RWPE2 (cell line): ENCODE measurements at regions not wholly inside any gene's neighbourhood (a gene's known extent, or its start where the extent isn't known, plus 50 kb on each side); places are given as distances from the start of the nearest gene placed in this dataset.
"Not testable (repeated sequence)": the region's sequence is repeated elsewhere in the genome, so short reads cannot be mapped to it uniquely, and the experiment has no call there.

Experiments
- ATAC-seq: fragments of 200-7000 bp; cut with Tn5 transposase; 3 replicates; pipeline ENCODE4 v1.9.1; 2021; ENCODE audit warnings: low read depth
- DNase-seq: peaks from one replicate; pipeline ENCODE4 v3.0.0-alpha.2; 2020; ENCODE audit warnings: low spot score
- H3K27ac ChIP-seq: fragments of 450-650 bp; 2 replicates; pipeline ENCODE4 v1.5.1; 2017; ENCODE audit warnings: mild to moderate bottlenecking; ENCODE audit not compliant: poor library complexity, severe bottlenecking
- H3K27me3 ChIP-seq: fragments of 250-450 bp; sonication (Bioruptor Pico); 2 replicates; pipeline ENCODE4 v1.5.1; 2021; ENCODE audit warnings: mild to moderate bottlenecking, moderate library complexity; ENCODE audit not compliant: insufficient read depth, poor library complexity, severe bottlenecking
- H3K36me3 ChIP-seq: fragments of 250-450 bp; sonication (Bioruptor Pico); 2 replicates; pipeline ENCODE4 v1.5.1; 2020; ENCODE audit warnings: low read depth, mild to moderate bottlenecking, moderate library complexity
- H3K4me1 ChIP-seq: fragments of 250-450 bp; sonication (Bioruptor Pico); 2 replicates; pipeline ENCODE4 v1.5.1; 2021; ENCODE audit warnings: mild to moderate bottlenecking, moderate library complexity; ENCODE audit not compliant: insufficient read depth, poor library complexity, severe bottlenecking
- H3K4me3 ChIP-seq: fragments of 250-450 bp; sonication (Bioruptor Pico); 2 replicates; pipeline ENCODE4 v1.5.1; 2021; ENCODE audit warnings: mild to moderate bottlenecking, moderate library complexity; ENCODE audit not compliant: severe bottlenecking
- H3K9me3 ChIP-seq: fragments of 250-450 bp; sonication (Bioruptor Pico); 2 replicates; pipeline ENCODE4 v1.5.1; 2021; ENCODE audit warnings: mild to moderate bottlenecking, moderate library complexity; ENCODE audit not compliant: severe bottlenecking

- DNase-seq, H3K4me1 ChIP-seq, H3K36me3 ChIP-seq, H3K4me3 ChIP-seq, ATAC-seq, H3K27ac ChIP-seq, H3K27me3 ChIP-seq, H3K9me3 ChIP-seq: not testable (repeated sequence)
These were observed 183.3 kb upstream of the LRRC61 start for GRCh38 chr7:150139840-150140239.

- not testable (repeated sequence) for H3K4me3 ChIP-seq, H3K9me3 ChIP-seq, H3K36me3 ChIP-seq, ATAC-seq, DNase-seq, H3K4me1 ChIP-seq, H3K27ac ChIP-seq, H3K27me3 ChIP-seq
These were observed 181.4 kb upstream of the LRRC61 start for GRCh38 chr7:150141525-150142345.

- H3K27me3 ChIP-seq, ATAC-seq, DNase-seq, H3K27ac ChIP-seq, H3K4me3 ChIP-seq, H3K9me3 ChIP-seq, H3K36me3 ChIP-seq, H3K4me1 ChIP-seq: not testable (repeated sequence)
These were observed 177.0 kb upstream of the LRRC61 start for GRCh38 chr7:150146124-150146523.

DNA sequence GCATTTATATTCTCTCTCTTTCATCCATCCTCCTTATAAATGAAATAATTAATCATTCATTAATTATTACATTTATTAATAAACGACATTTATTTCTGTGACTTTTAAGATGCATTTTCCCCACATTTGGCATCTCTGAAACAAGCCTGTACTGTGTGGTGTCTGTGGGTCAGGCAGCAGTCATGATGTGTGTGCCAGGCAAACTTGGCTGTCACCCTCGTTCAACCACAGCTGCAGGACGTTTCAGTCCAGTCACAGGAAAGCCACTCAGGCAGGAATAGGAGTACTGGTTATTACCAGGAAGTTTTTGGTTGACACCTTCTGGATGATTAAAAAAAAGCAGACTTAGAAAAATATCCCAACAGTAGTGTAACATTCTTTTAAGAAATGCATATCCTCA lies 175.6 kb upstream of the LRRC61 start:
- H3K4me3 ChIP-seq, H3K9me3 ChIP-seq, H3K27ac ChIP-seq, ATAC-seq, DNase-seq, H3K4me1 ChIP-seq, H3K27me3 ChIP-seq, H3K36me3 ChIP-seq: not testable (repeated sequence)

DNA sequence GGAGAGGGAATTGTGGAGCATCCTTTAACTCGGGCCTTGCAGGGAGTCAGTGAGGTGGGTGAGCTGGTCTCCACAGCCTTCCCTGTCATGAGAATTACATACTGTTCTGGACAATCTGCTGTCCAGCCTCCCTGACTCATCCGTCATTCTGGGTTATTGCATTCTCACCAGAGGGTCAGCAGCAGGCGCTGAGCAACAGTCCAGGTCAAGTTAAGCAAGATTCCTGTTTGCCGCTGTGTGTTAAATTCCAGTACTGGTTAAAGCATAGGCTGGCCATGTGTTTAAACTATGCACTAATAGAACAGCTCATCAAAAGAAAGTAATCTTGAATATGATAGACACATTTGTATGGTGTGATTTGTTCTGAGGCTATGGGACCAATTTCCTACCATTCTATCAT lies 167.1 kb upstream of the LRRC61 start:
- H3K9me3 ChIP-seq, H3K4me3 ChIP-seq, H3K4me1 ChIP-seq, DNase-seq, H3K27ac ChIP-seq, H3K27me3 ChIP-seq, H3K36me3 ChIP-seq, ATAC-seq: not testable (repeated sequence)

DNA sequence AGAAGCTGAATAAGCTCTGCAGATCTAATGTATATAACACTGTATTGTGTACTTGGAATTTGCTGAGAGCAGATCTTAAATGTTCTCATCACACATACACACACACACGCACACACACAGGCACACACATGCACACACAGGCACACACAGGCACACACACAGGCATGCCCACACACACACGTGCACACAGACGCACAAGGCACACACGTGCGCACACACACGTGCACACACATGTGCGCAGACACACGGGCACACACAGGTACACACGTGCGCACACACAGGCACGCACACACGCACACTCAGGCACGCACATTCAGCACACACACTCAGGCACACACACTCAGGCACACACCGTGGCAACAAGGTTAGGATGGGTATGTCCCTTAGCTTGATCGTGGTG lies 164.5 kb upstream of the LRRC61 start:
- ATAC-seq, H3K4me1 ChIP-seq, H3K9me3 ChIP-seq, H3K27me3 ChIP-seq, DNase-seq, H3K4me3 ChIP-seq, H3K27ac ChIP-seq, H3K36me3 ChIP-seq: not testable (repeated sequence)

DNA sequence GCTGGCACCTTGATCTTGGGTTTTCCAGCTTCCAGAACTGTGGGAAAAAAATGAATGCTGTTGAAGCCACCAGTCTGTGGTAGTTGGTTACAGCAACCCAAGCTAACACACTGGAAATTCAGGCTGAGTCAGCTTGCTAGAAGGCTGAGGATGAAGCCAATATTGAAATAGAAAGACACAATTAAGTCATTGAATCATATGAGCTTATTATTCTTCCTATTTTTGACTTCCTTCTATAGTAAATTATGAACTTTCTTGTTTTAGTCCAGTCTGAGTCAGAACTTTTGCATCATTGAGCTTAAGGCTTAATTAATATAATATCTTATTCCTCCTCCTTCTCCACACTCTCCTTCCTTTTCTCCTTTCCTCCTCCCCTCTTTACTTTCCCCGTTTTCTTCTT lies 153.6 kb upstream of the LRRC61 start:
- DNase-seq, H3K27me3 ChIP-seq, H3K9me3 ChIP-seq, ATAC-seq, H3K4me3 ChIP-seq, H3K4me1 ChIP-seq, H3K27ac ChIP-seq, H3K36me3 ChIP-seq: not testable (repeated sequence)

GRCh38 chr7:150169943-150170490 lies 153.1 kb upstream of the LRRC61 start:
- not testable (repeated sequence) for H3K4me3 ChIP-seq, H3K4me1 ChIP-seq, H3K27me3 ChIP-seq, H3K9me3 ChIP-seq, ATAC-seq, H3K36me3 ChIP-seq, H3K27ac ChIP-seq, DNase-seq

DNA sequence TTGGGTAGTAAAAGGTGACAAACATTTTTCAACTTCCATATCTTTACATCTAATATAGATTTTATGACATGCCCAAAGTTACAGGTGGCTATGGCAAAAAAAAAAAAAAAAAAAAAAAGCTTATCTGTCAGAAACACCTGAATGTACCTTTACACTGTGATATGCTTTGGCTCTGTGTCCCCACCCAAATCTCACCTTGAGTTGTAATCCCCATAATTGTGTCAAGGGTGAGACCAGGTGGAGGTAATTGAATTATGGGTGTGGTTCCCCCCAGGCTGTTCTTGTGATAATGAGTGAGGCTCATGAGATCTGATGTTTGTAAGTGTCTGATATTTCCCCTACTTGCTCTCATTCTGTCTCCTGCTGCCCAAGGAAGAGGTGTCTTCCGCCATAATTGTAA lies 139.6 kb upstream of the LRRC61 start:
- not testable (repeated sequence) for H3K4me3 ChIP-seq, H3K36me3 ChIP-seq, DNase-seq, H3K4me1 ChIP-seq, H3K9me3 ChIP-seq, H3K27me3 ChIP-seq, ATAC-seq, H3K27ac ChIP-seq

DNA sequence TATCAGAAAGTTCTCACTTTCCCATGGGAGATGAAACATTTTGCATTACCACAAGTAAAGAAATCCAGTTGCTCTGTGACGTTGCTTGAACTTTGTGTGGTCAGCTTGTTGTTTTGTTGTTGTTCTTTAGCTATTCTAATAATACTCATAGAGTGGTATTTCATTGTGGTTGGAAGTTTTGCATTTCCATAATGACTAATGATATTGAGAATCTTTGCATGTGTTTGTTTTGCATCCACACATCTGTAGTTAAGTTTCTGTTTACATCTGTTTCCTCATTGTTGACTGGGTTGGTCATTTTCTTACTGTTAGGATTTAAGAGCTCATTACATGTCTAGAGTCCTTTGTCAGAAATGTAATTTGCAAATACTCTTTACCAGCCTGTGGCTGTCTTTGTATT lies 133.2 kb upstream of the LRRC61 start:
- H3K27ac ChIP-seq, H3K4me1 ChIP-seq, DNase-seq, ATAC-seq, H3K9me3 ChIP-seq, H3K27me3 ChIP-seq, H3K36me3 ChIP-seq, H3K4me3 ChIP-seq: not testable (repeated sequence)

DNA sequence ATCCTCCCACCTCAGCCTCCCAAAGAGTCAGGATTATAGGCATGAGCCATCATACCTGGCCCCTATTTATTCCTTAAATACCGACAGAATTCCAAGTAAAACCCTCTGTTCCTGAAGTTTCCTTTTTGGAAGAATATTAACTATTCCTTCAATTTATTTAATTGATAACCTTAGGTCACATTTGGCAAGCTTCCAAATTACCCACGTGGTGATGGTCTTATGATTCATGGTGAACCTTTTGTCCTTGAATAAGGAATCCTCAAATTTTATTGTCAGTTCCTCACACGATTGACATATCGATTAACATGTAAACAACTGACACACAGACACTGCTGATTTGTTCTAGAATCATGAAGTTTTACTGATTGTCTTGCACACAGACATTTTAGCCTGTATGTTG lies 130.6 kb upstream of the LRRC61 start:
- not testable (repeated sequence) for H3K4me1 ChIP-seq, H3K36me3 ChIP-seq, H3K27ac ChIP-seq, DNase-seq, H3K27me3 ChIP-seq, H3K9me3 ChIP-seq, H3K4me3 ChIP-seq, ATAC-seq

GRCh38 chr7:150193866-150194265 lies 129.3 kb upstream of the LRRC61 start:
- not testable (repeated sequence) for H3K36me3 ChIP-seq, DNase-seq, H3K9me3 ChIP-seq

More at GRCh38 chr7:150193866-150194265, 129.3 kb upstream of the LRRC61 start:
- H3K4me3 ChIP-seq, H3K27ac ChIP-seq, H3K27me3 ChIP-seq, H3K4me1 ChIP-seq, ATAC-seq: not testable (repeated sequence)
